ENCODE measurements at regions not wholly inside any gene's neighbourhood (a gene's known extent, or its start where the extent isn't known, plus 50 kb on each side); places are given as distances from the start of the nearest gene placed in this dataset.
"Not testable (repeated sequence)": the region's sequence is repeated elsewhere in the genome, so short reads cannot be mapped to it uniquely, and the experiment has no call there.

DNA sequence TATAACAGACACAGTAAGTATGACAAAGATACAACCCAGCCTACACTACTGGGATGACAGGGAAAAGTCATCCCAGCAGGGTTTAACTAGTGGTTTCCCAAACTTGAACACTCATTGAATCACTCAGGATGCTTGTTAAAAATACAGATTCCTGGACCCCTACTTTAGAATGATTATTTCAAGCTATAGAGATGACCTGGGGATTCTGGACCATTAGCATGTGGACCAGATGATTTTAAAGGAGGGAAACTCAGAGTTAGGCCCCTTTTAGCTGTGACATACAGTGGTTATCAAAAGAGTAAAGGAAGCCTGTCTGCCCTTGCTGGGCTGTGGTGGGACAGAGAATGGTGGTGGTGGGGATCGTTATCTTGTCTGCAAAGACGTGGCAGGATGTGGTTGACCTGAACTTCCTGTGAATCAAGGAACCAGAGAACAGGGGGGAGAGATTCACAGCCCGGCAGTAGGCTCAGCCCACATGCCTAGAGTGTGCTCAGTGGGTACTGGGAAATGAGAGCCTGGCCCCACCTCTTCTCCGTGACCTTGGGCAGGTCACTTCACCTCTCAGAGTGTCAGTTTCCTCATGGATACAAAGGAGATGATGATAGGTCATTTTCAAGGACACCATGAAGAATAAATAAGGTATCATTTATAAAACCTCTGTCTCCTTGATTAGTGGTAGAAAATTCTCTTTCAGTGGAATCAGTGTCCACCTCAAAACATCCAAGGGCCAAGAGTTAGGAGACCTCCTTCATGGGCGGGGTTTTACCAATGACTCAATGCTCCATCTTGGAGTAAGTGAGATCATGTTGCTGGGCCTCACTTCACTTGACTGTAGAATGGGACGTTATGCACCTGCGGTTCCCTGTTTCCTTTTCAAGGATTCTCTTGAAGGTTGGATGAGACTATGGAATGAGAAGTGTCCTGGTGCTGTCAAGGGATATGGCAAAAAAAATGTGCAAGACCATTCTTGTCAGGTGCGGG lies 306.5 kb downstream of the RPLP1 start:
- DNase-seq (ENCODE audit: low read depth, low spot score), result no peak

DNA sequence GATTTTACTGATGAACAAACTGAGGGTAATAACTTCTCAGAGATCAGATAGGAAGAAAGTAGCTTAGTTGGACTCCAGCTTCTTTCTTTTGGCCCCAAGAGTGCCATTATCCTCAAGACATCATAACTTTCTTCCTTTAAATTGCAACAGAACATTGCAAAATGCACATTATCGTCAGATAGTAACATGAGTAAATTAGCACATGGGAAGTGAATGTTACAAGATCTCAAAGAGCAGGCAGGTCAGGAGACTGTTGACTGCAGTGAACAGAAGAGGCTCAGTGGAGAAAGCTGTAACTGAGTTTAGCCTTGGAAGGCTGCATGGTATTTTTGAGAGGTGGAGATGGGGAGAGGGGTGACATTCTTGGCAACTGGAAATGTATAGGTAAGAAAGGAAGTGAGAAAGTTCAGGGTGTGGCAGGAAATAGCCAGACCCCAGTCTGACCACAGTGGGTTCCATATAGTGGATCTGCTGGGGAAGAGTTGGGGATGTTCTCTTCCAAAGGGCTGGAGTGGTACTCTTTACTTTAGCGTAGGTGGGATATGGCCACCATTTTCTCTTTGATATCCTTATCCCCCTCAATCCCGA lies 307.7 kb downstream of the RPLP1 start:
- no peak for DNase-seq (ENCODE audit: low read depth, low spot score)

DNA sequence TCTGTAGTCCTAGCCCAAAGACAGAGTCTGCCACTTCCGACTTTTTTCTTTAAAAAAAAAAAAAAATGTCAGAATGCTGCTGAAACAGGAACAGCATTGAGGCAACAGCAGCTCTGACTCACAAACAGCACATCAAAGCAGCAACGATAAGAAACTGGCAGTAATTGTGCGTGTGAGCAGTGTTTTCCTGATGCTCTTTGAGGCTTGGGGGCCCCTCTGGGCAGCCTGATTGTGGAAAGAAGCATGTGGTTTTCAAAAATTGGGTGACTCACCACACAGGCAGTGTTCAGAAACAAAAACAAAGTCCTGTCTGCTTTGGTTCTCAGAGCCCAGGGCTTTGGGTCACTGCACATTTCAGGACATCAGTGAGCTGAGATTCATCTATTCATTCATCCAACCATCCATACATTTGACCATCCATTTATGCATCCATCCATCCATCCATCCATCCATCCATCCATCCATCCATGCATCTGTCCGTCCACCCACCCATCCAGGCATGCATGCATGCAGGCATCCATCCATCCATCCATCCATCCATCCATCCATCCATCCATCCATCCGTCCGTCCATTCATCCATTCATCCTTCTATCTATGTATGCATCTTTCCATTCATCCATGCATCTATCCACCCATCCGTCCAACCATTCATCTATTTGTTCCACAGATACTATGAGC lies 308.4 kb downstream of the RPLP1 start:
- DNase-seq (ENCODE audit: low read depth, low spot score), result peak; percentile 91

DNA sequence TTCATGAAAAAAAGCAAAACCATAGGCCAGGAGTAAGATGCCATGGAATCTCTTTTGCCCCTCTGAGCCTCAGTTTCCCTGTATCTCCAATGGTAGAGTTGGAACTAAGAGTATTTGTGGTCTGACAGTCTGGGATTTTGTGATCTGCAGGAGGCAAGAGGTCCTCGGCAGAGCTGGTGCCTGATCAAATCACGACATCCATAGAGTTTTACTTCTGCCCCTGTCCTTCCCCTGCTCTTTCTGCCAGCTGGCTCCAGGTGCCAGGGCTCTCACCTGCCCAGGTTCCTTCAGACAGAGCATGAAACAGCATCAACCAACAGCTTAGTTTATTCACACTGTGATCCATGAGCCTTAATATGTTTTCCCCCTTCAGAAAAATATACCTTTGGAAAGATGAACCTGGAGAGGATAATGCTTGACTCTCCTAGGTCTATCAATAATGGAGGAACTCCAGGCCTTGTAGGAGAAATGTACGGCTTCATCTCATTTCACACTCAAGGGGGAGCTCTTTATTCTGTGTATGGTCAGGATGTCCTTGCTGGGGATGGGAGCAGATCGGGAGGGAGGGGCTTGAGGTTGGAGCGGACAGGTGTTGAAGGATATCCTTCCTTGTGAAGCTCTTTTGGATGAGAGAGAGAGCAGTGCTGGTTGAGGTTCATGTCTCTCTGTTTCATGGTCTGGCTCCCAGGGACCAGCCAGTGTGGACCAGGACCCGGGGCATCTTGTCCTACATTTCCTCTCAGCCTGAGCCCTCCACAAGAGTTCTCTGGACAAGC lies 309.9 kb downstream of the RPLP1 start:
- no peak for DNase-seq (ENCODE audit: low read depth, low spot score)

DNA sequence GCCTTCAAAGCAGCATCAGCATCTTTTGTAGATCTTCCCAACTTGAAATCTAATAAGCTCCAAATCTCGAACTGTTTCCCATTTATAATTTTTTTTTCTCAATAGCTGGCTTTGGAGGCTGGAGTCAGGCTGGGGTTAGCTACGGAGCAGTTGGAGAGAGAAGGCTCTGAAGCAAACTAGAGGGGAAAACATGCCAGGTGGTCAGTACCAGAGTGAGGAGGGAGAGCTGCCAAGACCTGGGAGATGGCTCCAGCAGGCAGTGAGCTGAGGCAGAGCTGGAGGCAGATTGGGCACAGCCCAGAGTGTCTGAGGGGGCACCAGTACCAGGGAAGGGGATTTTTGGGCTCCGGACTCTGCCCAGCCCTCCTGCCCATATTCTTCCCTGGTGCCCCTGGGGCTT lies 311.2 kb downstream of the RPLP1 start:
- DNase-seq (ENCODE audit: low read depth, low spot score), result no peak

DNA sequence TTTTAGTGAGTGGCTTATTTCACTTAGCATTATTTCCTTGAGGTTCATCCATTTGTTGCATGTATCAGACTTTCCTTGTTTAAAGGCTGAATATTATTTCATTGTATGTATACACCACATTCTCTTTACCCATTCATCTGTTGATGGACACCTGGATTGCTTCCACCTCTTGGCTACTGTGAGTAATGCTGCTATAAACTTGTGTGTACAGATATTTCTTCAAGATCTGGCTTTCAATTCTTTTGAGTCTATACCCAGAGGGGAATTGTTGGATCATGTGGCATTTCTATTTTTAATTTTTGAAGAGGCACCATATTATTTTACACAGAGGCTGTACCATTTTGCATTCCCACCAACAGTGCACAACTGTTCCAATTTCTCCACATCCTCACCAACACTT lies 313.5 kb downstream of the RPLP1 start:
- no peak for DNase-seq (ENCODE audit: low read depth, low spot score)

DNA sequence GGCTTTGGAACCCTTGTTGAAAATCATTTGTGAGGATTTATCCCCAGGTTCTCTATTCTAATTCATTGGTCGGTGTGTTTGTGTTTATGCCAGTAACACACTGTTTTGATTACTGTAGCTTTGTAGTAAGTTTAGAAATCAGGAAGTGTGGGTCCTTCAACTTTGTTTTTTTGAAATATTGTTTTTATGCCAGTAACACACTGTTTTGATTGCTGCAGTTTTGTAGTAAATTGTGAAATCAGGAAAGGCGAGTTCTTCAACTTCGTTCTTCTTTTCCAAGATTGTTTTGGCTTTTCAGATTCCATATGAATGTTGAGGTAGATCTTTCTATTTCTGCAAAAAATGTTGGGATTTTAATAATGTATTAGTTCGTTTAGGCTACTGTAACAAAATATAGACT lies 314.6 kb downstream of the RPLP1 start:
- DNase-seq (ENCODE audit: low read depth, low spot score), result no peak

DNA sequence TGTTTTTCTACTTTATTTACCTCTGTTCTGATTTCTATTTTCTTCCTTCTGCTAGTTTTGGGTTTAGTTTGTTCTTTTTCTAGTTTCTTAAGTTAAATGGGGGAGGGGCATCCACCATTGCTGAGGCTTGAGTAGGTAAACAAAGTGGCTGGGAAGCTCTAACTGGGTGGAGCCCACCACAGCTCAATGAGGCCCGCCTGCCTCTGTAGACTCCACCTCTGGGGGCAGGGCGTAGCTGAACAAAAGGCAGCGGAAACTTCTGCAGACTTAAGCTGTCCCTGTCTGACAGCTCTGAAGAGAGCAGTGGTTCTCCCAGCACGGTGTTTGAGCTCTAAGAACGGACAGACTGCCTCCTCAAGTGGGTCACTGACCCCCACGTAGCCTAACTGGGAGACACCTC lies 316.7 kb downstream of the RPLP1 start:
- not testable (repeated sequence) for DNase-seq (ENCODE audit: low read depth, low spot score)

DNA sequence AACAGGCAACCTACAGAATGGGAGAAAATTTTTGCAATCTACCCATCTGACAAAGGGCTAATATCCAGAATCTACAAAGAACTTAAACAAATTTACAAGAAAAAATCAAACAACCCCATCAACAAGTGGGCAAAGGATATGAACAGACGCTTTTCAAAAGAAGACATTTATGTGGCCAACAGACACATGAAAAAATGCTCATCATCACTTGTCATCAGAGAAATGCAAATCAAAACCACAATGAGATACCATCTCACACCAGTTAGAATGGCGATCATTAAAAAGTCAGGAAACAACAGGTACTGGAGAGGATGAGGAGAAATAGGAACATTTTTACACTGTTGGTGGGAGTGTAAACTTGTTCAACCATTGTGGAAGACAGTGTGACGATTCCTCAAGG lies 321.6 kb downstream of the RPLP1 start:
- DNase-seq (ENCODE audit: low read depth, low spot score), result not testable (repeated sequence)

DNA sequence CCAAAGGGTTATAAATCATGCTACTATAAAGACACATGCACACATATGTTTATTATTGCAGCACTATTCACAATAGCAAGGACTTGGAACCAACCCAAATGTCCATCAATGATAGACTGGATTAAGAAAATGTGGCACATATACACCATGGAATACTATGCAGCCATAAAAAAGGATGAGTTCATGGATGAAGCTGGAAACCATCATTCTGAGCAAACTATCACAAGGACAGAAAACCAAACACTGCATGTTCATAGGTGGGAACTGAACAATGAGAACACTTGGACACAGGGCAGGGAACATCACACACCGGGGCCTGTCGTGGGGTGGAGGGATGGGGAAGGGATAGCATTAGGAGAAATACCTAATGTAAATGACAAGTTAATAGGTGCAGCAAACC lies 322.1 kb downstream of the RPLP1 start:
- not testable (repeated sequence) for DNase-seq (ENCODE audit: low read depth, low spot score)

DNA sequence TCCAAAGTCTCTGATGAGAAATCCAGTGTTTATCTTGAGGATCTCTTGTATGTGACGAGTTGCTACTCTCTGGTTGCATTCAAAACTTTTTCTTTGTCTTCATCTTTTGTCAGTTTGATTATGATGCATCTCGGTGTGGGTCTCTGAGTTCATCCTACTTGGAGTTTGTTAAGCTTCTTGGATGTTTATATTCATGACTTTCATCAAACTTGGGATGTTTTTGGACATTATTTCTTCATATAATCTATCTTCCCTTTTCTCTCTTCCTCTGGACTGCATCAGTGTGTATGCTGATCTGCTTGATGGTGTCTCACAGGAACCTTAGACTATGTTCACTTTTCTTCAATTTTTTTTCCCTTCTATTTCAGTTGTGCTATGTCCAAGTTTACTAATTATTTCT lies 320.4 kb downstream of the TLE3 start:
- DNase-seq (ENCODE audit: low read depth, low spot score), result no peak

DNA sequence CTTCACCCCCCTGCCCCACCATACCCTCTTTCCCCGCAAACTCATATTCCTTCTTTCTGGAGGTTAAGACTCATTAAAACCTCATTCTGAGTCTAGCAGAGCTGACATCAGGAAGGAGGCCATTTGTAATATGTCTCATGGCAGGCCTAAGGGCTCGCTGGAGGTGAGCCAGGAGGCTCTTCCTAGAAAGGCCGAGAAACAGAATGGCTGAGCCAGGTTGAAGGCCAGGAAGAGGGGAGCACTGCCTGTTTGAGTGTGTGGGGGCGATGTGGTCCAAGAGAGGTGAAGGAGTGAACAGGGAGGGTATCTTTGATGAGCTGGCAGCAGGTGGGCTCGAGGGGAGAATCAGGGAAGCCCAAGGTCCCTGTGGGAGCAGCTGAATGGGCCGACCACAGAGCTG lies 317.3 kb downstream of the TLE3 start:
- no peak for DNase-seq (ENCODE audit: low read depth, low spot score)

DNA sequence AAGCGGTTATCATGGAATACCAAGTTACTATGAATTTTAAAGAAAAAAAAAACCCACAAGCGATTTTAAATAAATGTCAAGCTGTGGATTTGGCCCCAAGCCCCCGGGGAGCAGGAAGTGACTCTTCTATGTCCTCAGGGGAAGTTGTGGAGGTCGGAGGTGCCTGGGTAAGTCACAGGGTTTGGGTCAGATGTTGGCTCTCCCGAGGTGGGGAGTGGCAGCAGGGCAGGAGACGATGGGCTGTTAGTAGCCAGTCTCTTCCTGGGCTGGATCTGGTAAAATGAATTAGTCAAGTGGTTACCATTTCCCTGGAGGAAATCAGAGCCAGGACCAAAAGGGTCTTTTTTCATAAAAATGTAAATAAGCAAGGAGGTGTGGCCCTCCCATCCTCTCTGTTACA lies 316.7 kb downstream of the TLE3 start:
- no peak for DNase-seq (ENCODE audit: low read depth, low spot score)

DNA sequence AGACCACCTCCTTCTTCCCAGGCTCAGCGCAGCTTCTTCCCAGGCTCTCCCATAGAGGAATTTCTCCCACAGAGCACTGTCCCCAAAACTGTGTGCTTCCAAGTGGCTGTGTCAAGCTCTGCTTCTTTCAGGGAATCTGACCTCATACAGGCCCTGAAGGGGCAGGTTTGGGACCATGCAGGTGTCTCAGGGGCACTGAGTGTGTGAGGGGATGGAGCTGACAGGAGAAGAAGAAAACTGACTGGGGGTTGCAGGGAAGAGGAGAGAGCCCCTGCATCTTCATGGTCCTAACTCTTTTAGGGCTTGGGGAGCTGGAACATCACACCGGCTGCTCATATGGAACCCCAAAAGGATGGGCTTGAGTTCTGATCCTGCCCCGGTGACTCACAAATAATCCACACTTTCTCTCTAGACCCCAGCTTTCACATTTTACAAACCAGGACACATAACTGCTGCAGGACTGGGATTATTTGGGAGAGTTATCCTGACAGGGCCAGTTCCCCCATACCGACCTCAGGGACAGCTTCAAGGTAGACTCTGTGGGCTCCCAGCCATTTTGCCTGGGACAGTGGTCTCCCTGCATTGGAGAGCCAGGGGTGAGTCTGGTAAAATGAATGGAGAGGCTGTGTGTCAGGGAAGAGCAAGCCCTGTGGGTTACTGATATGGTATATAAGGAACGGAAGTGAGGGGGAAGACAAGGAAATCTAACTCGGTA lies 316.1 kb downstream of the TLE3 start:
- no peak for DNase-seq (ENCODE audit: low read depth, low spot score)

DNA sequence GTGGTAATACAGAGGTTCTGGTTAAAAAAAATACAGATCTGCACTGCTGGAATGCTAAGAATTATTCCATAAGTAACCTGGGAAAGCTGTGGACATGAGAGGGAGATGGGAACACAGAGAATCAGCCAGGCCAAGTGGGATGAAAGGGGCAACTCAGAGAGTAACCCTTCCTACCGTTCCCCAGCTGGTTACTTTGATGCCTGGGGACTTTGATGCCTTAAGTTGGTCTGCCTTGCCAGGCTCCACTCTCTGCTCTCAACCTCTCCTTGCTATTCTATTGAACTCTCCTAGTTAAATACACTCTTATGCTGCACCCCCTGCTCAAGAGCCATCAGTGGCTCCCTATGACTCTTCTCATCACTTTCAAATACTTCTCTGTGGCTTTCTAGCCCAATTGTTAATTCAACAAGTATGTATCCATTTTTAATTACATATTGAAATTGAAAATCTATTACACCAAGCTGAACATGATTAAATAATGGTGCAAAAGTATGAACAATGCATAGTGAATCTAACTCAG lies 315.5 kb downstream of the TLE3 start:
- DNase-seq (ENCODE audit: low read depth, low spot score), result no peak

DNA sequence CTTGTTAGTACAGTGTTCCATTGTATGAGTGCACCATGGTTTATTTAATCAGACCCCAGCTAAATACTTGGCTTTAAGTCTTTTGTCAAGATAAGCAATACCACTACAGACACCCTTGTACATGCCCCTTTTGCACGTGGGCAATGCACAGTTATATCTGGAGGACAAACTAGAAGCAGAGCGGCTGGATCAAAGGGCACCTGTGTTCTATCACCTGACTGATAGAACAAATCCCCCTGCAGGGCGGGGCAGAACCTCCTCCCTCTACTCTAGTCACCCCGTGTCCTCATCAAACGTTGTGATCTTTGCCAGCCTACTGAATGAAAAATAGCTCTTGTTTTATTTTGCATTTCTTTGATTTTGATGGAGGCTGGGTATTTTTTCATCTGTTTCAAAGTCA lies 314.9 kb downstream of the TLE3 start:
- no peak for DNase-seq (ENCODE audit: low read depth, low spot score)

DNA sequence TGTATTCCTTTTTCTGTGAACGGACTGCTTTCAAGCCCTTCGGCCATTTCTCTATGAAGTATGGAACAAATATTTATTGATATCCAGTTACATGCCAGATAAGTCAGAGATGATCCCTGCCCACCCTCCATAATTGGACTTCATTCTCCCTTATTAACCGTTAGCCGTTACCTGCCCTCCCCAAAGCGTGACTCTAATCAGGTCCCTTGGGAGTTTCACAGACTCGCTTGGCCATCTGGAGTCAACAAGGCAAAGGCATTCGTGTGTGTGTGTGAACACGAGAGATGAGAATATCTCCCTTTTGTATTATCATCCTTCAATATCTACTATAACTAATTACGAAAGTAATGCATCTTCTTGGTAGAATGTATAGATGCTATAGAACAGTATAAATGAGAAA lies 314.5 kb downstream of the TLE3 start:
- no peak for DNase-seq (ENCODE audit: low read depth, low spot score)

DNA sequence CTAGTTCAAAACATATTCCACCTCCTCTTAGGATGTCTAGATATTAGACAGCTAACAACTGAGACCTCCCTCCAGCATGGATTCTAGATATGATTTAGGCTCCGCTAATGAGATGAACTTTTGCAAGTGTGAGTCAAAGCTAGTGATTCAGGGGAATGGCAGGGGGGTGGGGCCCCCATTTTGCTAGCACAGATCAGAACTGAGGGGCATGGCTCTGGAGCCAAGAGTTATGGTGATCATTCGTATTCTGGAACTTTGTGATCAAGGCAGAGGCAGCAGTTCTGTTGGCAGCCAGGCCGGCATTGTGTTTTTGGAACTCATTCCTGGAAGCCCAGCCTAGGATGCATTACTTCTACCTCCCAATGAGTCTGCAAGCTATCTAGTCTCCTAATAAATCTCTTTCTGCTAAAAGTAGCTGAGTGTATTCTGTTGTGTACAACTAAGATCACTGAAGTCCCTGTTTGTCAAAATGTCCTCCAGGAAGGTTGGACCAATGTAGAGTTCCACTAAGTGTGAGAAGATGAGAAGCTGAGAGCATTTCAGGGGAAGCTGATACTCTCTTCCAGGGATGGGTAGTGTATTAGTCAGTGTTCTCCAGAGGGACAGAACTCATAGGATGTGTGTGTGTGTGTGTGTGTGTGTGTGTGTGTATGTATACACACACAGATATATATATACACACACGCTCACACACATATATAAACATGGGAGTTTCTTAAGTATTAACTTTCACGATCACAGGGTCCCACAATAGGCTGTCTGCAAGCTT lies 312.7 kb downstream of the TLE3 start:
- DNase-seq (ENCODE audit: low read depth, low spot score), result no peak

DNA sequence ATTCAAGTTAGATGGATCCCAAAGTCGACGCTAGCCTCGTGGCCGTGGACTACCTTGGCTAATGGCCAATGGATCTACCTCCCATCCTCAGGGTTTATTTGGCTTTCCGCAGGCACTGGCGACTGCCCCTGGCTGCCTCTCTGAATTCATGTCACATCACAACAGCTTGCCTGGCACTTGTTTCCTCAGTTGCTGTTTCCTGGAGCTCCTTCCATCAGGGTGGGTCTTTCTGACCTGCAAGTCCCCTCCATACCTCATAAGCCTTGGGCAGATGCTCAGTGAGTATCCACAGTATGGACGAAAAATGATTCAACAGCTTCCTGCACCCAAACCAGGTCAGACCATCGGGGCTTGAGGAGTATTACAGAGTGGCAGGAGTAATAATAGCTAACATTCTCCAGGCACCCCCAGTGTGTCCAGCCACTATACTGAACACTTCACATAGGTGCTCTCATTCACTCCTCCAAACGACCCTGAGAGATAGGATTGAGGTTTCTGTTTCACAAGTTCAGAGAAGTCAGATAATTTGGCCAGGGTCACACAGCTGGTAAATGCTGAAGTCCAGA lies 311.5 kb downstream of the TLE3 start:
- DNase-seq (ENCODE audit: low read depth, low spot score), result no peak

DNA sequence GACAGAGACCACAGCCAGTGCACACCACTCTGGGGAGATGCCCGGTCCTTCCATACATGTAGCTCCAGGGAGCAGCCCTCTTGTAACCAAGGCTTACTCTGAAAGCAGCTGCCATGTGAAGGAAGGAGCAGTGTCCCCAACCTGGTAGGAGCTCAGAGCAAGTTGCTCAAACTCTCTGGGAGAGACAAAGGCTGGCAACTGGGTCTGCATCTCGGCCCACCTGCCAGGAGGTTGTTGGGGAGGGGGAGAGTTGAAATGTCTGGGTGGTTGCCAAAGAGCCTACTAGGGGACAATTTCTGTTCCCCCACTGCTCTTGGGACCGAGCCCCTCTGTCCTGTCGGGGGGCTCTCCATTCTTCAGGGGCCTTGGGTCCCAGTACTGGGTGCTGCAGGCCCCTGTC lies 309.9 kb downstream of the TLE3 start:
- DNase-seq (ENCODE audit: low read depth, low spot score), result no peak
